ENCODE measurements at regions not wholly inside any gene's neighbourhood (a gene's known extent, or its start where the extent isn't known, plus 50 kb on each side); places are given as distances from the start of the nearest gene placed in this dataset.

DNA sequence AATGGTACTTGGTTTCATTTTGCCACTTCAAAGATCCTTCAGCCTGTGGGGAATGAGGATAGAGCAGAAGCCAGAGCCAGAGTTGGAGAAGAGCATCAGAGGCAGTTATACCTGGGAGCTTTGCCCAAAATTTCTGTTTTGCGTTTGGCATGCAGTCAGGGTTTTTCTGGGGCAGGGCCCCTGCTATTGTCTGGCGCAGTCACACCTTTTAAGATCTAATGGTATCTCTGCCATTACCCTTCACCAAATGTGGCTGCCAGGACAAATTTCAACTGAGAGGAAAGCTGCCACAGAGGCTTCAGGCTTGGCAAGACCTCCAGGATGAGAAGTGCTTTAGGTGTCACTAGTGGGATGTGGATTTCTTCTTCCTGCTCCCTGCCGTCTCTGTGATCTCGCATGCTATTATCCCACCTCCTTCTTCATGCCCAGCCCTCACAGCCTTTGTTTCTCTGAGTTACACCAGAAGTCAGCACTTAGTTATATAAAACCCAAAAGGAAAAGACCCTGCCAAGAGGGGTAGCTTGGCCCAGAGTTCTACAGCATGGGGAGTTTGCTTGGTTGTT lies 357.0 kb downstream of the TLE4 start:
- no peak for TF ChIP-seq POLR2A (IDR thresholded peaks at IDR 0.05)
- TF ChIP-seq, protein P1, sequence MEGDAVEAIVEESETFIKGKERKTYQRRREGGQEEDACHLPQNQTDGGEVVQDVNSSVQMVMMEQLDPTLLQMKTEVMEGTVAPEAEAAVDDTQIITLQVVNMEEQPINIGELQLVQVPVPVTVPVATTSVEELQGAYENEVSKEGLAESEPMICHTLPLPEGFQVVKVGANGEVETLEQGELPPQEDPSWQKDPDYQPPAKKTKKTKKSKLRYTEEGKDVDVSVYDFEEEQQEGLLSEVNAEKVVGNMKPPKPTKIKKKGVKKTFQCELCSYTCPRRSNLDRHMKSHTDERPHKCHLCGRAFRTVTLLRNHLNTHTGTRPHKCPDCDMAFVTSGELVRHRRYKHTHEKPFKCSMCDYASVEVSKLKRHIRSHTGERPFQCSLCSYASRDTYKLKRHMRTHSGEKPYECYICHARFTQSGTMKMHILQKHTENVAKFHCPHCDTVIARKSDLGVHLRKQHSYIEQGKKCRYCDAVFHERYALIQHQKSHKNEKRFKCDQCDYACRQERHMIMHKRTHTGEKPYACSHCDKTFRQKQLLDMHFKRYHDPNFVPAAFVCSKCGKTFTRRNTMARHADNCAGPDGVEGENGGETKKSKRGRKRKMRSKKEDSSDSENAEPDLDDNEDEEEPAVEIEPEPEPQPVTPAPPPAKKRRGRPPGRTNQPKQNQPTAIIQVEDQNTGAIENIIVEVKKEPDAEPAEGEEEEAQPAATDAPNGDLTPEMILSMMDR (IDR thresholded peaks at IDR 0.05): no peak

Data from body of pancreas (tissue), 4 donors.